IPS DF 6.9 (cell line): ENCODE measurements at regions not wholly inside any gene's neighbourhood (a gene's known extent, or its start where the extent isn't known, plus 50 kb on each side); places are given as distances from the start of the nearest gene placed in this dataset.

Source experiments
- DNase-seq: peaks from one replicate; pipeline ENCODE4 v3.0.0-alpha.2; 2013; ENCODE audit warnings: low read depth, low spot score
- H3K27ac ChIP-seq: one replicate; pipeline ENCODE4 v1.5.1; 2013; ENCODE audit warnings: low read length, control low read depth
- H3K27me3 ChIP-seq: 2 replicates; pipeline ENCODE4 v1.6.1; 2013; ENCODE audit warnings: mild to moderate bottlenecking, low read length; ENCODE audit not compliant: control insufficient read depth, insufficient read depth
- H3K36me3 ChIP-seq: 2 replicates; pipeline ENCODE4 v1.6.1; 2013; ENCODE audit warnings: low read length; ENCODE audit not compliant: control insufficient read depth, insufficient read depth
- H3K4me1 ChIP-seq: 2 replicates; pipeline ENCODE4 v1.6.1; 2013; ENCODE audit warnings: low read length; ENCODE audit not compliant: control insufficient read depth, insufficient read depth
- H3K4me3 ChIP-seq: 2 replicates; pipeline ENCODE4 v1.5.1; 2013; ENCODE audit warnings: mild to moderate bottlenecking, low read length
- H3K9me3 ChIP-seq: 2 replicates; pipeline ENCODE4 v1.6.1; 2013; ENCODE audit warnings: low read length, inconsistent platforms; ENCODE audit not compliant: control insufficient read depth, insufficient read depth
- WGBS: extraction: QIAGEN DNeasy Blood & Tissue Kit; methylation state at CpG from one replicate; pipeline ENCODE4 v1.1.7; 2013; ENCODE audit warnings: mixed read lengths, missing lambda C conversion rate; ENCODE audit not compliant: insufficient read length, insufficient coverage; 5-methylcytosine and 5-hydroxymethylcytosine counted together

DNA sequence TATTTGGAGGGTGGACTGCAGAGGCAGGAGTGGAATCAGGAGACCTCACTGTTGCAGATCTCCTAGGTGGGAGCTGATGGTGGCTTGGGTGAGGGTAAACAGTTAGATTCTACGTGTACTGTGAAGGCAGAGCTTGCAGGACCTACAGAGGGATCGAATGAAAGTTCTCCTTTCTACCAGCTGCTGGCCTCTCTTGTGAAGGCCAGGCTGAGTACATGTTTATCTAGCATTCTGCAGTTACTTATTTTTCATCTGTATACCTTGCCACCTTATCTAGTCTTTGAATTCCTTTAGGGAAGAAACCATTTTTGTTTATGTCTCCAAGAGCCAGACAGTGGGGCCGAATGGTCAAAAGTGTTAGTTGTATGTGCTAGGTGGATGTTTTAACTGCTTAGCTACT is 57.6 kb downstream of the PTTG1 start:
- no peak overlapping the region for H3K4me3 ChIP-seq
- H3K4me1 ChIP-seq = peaks cover 5% of the 10 kb centered on the region
- no CpG with 5 or more reads among the region's 3 CpGs for WGBS

GRCh38 chr5:160479926-160480325 is 58.3 kb downstream of the PTTG1 start:
- peaks cover 5% of the 10 kb centered on the region for H3K4me1 ChIP-seq
- DNase-seq = no peak
- no peaks in the 10 kb centered on the region for H3K36me3 ChIP-seq
- H3K27me3 ChIP-seq = no peaks in the 10 kb centered on the region
- no peak overlapping the region for H3K27ac ChIP-seq
- WGBS = no CpG with 5 or more reads among the region's 7 CpGs
- H3K4me3 ChIP-seq = no peak overlapping the region
- no peaks in the 10 kb centered on the region for H3K9me3 ChIP-seq

More for the DNA sequence above, 57.6 kb downstream of the PTTG1 start:
- H3K27me3 ChIP-seq = no peaks in the 10 kb centered on the region
- no peaks in the 10 kb centered on the region for H3K9me3 ChIP-seq
- no peaks in the 10 kb centered on the region for H3K36me3 ChIP-seq
- no peak for DNase-seq
- no peak overlapping the region for H3K27ac ChIP-seq

DNA sequence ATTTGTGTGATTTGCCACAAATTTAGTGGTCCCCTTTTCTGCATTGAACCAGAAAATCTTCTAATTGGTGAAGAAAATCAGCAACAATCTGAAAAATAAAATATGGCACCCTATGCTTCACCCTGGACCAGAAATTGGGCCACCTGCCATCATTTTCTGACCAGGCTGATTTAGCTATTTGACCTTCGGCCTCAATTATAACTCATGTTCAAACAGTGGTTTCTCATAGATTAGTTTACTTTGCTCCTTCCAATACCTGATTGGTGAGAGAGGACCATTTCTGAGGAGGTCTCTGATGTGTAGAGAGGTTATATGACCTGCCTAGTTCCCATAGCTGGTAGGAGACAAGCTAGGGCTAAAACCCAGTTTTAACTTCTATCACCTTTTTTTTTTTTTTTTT is 59.0 kb downstream of the PTTG1 start:
- no CpG with 5 or more reads among the region's 1 CpG for WGBS
- H3K4me1 ChIP-seq = peaks cover 6% of the 10 kb centered on the region
- H3K36me3 ChIP-seq = no peaks in the 10 kb centered on the region
- no peaks in the 10 kb centered on the region for H3K9me3 ChIP-seq
- DNase-seq = no peak
- no peak overlapping the region for H3K27ac ChIP-seq
- no peaks in the 10 kb centered on the region for H3K27me3 ChIP-seq
- no peak overlapping the region for H3K4me3 ChIP-seq

GRCh38 chr5:160484678-160485077 is 63.0 kb downstream of the PTTG1 start:
- H3K27ac ChIP-seq = no peak overlapping the region
- no peaks in the 10 kb centered on the region for H3K36me3 ChIP-seq
- H3K4me1 ChIP-seq = peaks cover 3% of the 10 kb centered on the region; the same call in 1 of the 2 replicates
- no CpG with 5 or more reads among the region's 2 CpGs for WGBS
- no peaks in the 10 kb centered on the region for H3K27me3 ChIP-seq
- no peaks in the 10 kb centered on the region for H3K9me3 ChIP-seq
- no peak for DNase-seq
- H3K4me3 ChIP-seq = no peak overlapping the region

GRCh38 chr5:160485364-160485969 is 63.8 kb downstream of the PTTG1 start:
- Histone ChIP-seq H3K4me1 (peaks cover 3% of the 10 kb centered on the region; the same call in 1 of the 2 replicates), H3K27ac (no peak overlapping the region), H3K4me3 (no peak overlapping the region), H3K36me3 (no peaks in the 10 kb centered on the region), H3K27me3 (no peaks in the 10 kb centered on the region), H3K9me3 (no peaks in the 10 kb centered on the region)
- DNase-seq = no peak
- no CpG with 5 or more reads among the region's 5 CpGs for WGBS

DNA sequence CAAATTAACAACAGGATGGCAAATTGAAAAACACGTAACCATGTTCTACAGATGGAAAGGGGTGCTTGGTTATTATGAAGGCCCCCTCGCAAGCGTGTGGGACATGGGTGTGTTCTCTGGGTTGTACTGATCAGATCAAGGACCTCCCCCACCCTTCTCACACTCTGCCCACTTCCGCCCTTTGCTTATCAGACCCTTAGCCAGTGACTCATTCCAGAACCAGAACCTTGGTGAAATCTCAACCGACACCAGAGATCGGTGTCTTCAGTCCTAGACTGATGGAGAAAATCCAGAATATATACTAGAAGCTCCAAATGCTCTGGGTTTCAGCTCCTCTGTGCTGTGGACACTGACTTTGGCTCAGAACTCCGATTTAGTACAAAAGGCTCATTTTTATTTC is 64.9 kb downstream of the PTTG1 start:
- DNase-seq = no peak
- Histone ChIP-seq H3K27me3 (no peaks in the 10 kb centered on the region), H3K27ac (no peak overlapping the region), H3K9me3 (no peaks in the 10 kb centered on the region), H3K4me1 (peaks cover 3% of the 10 kb centered on the region; the same call in 1 of the 2 replicates), H3K4me3 (no peak overlapping the region), H3K36me3 (no peaks in the 10 kb centered on the region)
- no CpG with 5 or more reads among the region's 7 CpGs for WGBS

GRCh38 chr5:160488394-160489325 is 67.0 kb downstream of the PTTG1 start:
- Histone ChIP-seq H3K27me3 (no peaks in the 10 kb centered on the region), H3K36me3 (no peaks in the 10 kb centered on the region), H3K4me1 (peaks cover 3% of the 10 kb centered on the region; the same call in 1 of the 2 replicates), H3K9me3 (no peaks in the 10 kb centered on the region), H3K4me3 (no peak overlapping the region), H3K27ac (no peak overlapping the region)
- no CpG with 5 or more reads among the region's 6 CpGs for WGBS
- DNase-seq = no peak

GRCh38 chr5:160491438-160491837 is 69.8 kb downstream of the PTTG1 start:
- Histone ChIP-seq H3K36me3 (no peaks in the 10 kb centered on the region), H3K4me3 (no peak overlapping the region), H3K27ac (no peak overlapping the region), H3K4me1 (no peaks in the 10 kb centered on the region), H3K27me3 (no peaks in the 10 kb centered on the region), H3K9me3 (no peaks in the 10 kb centered on the region)
- no peak for DNase-seq
- no CpG with 5 or more reads among the region's 1 CpG for WGBS

GRCh38 chr5:160492565-160492964 is 70.9 kb downstream of the PTTG1 start:
- Histone ChIP-seq H3K9me3 (no peaks in the 10 kb centered on the region), H3K4me3 (no peak overlapping the region), H3K27me3 (no peaks in the 10 kb centered on the region), H3K27ac (no peak overlapping the region), H3K36me3 (no peaks in the 10 kb centered on the region), H3K4me1 (no peaks in the 10 kb centered on the region)
- DNase-seq = no peak
- WGBS = no CpG with 5 or more reads among the region's 1 CpG

- DNase-seq = no peak
- no CpG with 5 or more reads among the region's 2 CpGs for WGBS
- Histone ChIP-seq H3K9me3 (no peaks in the 10 kb centered on the region), H3K4me1 (no peaks in the 10 kb centered on the region), H3K27ac (no peak overlapping the region), H3K36me3 (no peaks in the 10 kb centered on the region), H3K27me3 (no peaks in the 10 kb centered on the region), H3K4me3 (no peak overlapping the region)
Measured at GRCh38 chr5:160493806-160494338, 72.2 kb downstream of the PTTG1 start.
